HG03108 (cell line): ENCODE measurements at regions not wholly inside any gene's neighbourhood (a gene's known extent, or its start where the extent isn't known, plus 50 kb on each side); places are given as distances from the start of the nearest gene placed in this dataset.

Experiments used
- ATAC-seq: cut with Tn5 transposase; IDR thresholded peaks from one replicate; pipeline ENCODE4 v1.9.1; 2021; ENCODE audit warnings: moderate library complexity; ENCODE audit not compliant: unreplicated experiment

DNA sequence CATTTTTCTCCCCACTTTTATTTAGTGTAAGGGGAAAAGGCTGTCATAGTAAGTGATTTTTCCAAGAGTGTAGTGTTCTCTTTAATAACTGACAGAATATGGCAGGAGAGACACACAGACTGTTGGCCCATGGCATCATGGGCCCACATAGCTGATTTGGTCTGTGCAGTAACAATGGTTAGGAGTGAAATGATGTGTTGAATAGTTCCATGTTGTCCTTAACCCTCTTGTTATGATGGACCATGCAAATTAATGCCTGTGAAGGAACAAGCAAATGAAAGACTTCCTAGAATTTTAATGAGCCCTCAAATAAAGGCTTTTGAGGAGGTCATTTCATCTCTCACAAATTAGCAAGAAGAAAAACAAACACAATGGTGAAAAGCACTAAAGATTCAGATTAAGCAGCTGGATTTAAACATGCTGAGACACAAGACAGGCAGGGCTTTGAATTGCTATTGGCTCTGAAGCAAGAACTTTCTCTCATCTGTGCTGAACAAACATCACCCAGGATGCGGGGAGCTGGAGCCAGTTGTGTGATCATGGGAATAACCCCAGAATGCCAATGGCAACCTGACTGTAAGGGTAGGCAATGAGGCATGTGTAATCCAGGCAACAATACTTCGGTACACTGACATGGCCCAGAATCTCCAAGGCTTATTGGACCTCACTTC is 136.7 kb upstream of the VEPH1 start:
- ATAC-seq = no peak

- ATAC-seq = no peak
Measured at GRCh38 chr3:157637866-157638265, 134.7 kb upstream of the VEPH1 start.

GRCh38 chr3:157633241-157633640 is 130.0 kb upstream of the VEPH1 start:
- ATAC-seq = no peak

DNA sequence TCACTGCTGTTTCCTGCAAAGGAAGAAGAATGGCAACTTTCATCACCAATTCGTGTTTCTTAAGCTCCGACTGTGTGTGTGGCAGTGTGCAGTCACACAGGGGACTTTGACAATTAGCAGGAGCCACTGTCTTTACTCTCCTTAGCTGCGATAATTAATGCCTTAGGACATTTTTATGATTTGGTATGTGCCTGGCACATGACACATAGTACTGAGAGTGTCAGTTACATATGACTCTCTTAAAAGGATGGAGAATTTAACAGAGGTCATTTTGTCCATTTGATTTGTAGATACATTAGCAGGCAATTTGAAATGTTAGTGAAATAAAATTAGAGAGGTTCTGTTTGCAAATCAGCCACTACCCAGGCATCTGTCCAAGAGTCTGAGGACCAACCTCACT is 128.9 kb upstream of the VEPH1 start:
- ATAC-seq = no peak

- no peak for ATAC-seq
Measured at GRCh38 chr3:157631478-157631877, 128.3 kb upstream of the VEPH1 start.

DNA sequence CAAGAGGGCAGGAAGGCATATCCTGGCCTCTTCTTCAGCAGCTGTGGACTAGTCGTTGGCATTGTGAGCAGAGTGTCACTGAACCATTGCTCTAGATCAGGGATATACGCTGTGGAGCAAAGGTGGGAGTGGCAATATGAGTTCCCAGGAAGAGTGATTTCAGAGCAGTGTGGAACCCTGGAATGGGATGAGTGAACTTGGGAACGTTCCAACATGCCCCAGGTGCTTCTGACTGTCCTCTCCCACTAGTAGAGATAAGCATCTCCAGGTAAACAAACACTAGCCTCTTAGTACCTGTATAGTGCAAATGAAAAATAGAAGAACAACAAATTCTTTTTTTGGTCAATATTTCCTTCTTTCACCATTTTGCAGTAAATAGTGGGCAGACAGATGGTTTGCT is 123.6 kb upstream of the VEPH1 start:
- no peak for ATAC-seq

DNA sequence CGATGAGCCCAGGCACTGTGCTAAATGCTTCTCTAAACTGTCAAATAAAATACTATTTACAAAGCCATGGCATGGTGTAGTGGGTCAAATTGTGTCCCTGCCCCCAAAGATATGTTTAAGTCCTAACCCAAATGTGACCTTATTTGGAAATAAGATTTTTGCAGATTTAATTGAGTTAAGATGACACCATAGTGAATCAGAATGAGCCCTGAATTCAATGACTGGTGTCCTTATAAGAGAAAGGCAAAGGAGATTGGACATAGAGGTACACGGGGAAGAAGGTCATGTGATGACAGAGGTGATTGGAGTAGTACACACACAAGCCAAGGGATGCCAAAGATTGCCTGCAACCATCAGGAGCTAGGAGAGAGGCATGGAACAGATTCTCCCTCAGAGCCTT is 121.6 kb upstream of the VEPH1 start:
- no peak for ATAC-seq

DNA sequence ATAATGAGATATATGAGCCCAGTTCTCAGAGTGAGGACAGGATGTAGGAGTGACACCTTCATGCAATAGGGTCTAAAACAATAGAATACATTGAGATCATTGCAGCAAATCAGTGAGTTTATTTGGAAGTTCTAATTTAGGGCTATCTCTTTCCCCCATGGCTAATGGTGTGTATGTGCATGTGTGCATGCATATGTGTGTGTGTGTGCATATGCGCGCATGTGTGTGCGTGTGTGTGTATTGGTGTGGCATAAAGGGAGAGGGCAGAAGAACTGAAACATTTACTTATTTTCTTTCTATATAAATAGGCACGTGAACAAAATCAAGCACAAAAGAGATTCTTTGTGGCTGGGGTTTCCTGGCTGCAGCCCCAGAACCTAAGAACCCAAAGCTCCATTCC is 115.7 kb upstream of the VEPH1 start:
- ATAC-seq = no peak

DNA sequence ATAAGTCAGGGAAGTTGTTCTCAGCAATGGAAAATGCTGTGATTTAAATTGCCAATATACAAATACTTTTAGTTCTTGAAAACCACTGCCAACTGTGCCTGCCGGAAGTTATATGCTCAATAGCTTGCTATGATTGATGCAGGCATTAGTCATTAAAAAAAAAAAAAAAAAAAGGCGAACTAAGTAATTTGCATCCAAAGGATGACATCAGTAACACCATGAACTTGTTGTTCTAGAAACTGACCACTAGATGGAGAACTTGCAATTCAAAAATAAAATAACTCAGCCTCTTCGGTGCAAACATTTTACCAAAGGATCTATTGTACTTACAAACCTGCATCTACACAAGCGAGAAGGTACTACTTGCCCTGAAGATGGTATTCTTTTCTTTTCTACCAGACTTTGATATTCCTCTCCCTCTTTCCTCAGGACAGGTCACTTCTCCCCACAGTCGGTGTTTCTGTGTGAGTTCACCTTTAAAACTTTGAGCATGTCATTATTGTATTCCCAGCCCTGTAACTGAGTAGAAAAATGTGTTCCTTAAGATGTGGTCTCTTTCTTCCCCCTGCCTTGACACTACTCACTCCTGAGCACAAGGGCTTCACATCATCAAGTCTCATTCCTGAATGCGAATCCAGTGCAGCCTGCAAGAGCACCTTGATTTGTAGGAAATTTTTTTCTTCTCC is 115.0 kb upstream of the VEPH1 start:
- peak; percentile 60 for ATAC-seq

GRCh38 chr3:157614896-157615295 is 111.7 kb upstream of the VEPH1 start:
- no peak for ATAC-seq

DNA sequence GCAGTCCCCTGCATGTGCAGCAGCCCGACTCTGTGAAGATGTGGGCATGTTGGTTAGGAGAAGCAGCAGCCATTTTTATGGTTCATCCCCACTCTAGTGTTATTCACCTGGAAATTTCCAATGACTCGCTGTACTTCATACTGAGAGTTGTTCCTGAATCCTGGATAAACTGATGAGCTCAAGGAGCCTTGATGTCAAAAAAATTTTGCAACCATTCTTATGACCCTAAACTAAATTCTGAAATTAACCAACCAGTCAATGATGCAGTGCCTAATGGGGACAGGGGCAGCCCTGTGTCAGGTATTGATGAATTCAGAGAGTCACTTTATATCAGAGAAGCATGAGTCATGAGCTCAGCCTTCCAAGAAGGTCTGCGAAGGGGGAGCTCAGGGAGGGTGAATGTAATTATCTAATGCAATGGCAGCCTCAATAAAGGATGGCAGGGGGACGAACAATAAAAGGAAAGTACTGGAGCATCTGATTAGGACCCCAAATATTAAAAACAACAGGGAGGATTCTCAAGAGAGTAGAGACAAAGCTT is 108.4 kb upstream of the VEPH1 start:
- ATAC-seq = no peak

- ATAC-seq = no peak
Measured at GRCh38 chr3:157610876-157611535, 107.8 kb upstream of the VEPH1 start.

DNA sequence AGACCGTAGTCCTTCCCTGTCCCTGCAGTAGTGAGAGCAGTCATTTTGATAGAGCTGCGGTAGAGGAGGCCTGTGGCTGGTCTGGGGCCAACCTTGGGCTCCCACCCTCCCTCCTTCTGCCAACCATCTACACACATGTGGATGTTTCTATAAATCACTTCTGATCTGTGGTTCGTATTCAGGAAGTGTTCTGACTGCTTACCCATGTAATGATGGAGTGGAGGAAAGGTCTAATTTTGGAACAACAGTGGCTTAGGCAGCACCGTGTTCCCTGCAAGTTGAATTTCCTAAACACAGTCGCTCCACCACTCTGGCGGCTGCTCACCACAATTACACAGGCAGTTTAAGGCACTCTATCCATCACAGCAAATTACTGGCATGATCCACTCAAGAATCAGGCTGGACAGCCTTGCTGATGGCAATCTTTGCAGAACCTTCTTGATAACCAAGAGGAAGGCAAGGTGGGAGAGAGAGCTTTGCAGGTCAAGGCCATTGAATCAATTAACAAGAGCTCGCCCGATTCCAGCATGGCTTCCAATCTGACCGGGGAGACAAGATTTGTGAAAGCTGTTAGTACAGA is 104.7 kb upstream of the VEPH1 start:
- ATAC-seq = no peak

GRCh38 chr3:157606852-157607197 is 103.6 kb upstream of the VEPH1 start:
- ATAC-seq = no peak

- peak; percentile 92 for ATAC-seq
Measured at GRCh38 chr3:157606011-157606851, 103.0 kb upstream of the VEPH1 start.

GRCh38 chr3:157605356-157605755 is 102.1 kb upstream of the VEPH1 start:
- no peak for ATAC-seq

DNA sequence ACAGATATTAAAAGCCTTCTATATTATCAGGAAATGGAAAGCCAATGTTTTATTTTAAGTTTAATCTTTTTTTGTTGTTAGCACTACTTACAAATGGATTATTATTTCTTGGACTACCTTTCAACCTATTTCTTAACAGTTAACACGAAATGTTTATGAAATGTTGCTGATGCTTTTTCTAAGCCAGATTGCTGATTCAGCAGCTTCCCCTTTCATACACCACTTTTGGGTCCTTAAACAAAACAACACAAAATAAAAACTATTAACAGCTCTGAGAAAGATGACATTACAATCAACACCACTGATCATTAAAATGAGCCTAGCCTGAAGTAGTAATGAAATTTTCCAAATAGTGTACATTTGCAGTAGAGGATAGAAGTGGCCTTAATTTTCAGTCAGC is 99.2 kb upstream of the VEPH1 start:
- no peak for ATAC-seq

DNA sequence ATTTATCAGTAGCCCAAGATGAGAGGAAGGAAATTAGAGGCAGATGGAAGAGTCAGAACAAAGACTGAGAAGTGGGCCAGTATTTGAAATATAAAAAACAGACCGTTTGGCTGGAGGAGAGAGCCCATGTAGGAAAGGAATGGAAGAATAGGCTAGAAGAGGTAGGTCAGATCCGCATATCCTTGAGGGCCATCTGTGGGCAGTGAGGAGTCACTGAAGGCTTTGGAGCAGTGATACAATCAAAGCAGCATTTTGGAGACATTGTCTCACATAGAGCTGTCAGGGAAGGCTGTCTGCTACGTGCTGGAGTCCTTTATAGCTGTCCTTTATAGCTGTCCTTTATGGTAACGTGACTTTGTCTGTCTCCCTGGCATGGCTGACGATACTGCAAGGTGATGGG is 92.0 kb upstream of the VEPH1 start:
- no peak for ATAC-seq

GRCh38 chr3:157594413-157594812 is 91.2 kb upstream of the VEPH1 start:
- no peak for ATAC-seq

- no peak for ATAC-seq
Measured at GRCh38 chr3:157592769-157593168, 89.6 kb upstream of the VEPH1 start.

DNA sequence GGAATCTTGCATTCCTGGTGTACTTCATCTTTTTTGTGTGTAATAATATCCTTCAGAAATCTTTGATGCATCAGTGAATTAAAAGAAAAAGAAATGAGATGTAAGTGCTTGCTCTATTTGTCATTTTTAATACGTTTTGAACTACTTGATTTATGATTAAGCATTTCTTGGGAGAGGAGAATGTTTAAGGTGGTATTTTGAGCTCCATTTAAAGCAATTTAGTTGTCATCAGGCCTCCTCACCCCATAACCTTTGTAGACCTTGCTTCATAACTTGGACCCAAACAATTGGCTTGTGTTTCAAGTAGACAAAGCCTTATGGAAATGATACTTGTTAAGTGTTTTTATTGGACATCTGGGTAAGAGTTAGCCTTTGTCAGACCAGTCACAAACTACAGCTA is 87.1 kb upstream of the VEPH1 start:
- no peak for ATAC-seq
